PC-3 (cell line): ENCODE measurements at regions not wholly inside any gene's neighbourhood (a gene's known extent, or its start where the extent isn't known, plus 50 kb on each side); places are given as distances from the start of the nearest gene placed in this dataset.

Experiments
- ATAC-seq: fragments of 200-7000 bp; cut with Tn5 transposase; 2 replicates; pipeline ENCODE4 v1.9.1; 2020; ENCODE audit warnings: mild to moderate bottlenecking, moderate library complexity
- BruUV-seq: library from RNA; stranded (reverse); fragments of 400-500 nt; replicated peaks from 2 replicates; lab custom pipeline; 2021; lab: Mats Ljungman, UMichigan
- CTCF ChIA-PET: fragments of 300-600 bp; sonication (Branson Sonifier 250); formaldehyde crosslinking; loops from one replicate; lab custom pipeline; 2022; ENCODE audit warnings: antibody characterized with exemption; lab: Charles Lee
- POLR2A ChIA-PET: fragments of 300-600 bp; sonication (Branson Sonifier 250); formaldehyde crosslinking; loops from one replicate; lab custom pipeline; 2022; ENCODE audit warnings: antibody characterized with exemption; ENCODE audit not compliant: unreplicated experiment; lab: Charles Lee
- DNase-seq: peaks from one replicate; pipeline ENCODE4 v3.0.0-alpha.2; 2015
- H2AFZ ChIP-seq: fragments of 300-600 bp; sonication (generic); 2 replicates; pipeline ENCODE4 v1.6.0; 2016; ENCODE audit warnings: antibody characterized with exemption, low read length
- H3F3A ChIP-seq: fragments of 300-600 bp; sonication (generic); one replicate; pipeline ENCODE4 v1.6.0; 2017; ENCODE audit warnings: antibody characterized with exemption, low read length, control low read depth, mild to moderate bottlenecking; ENCODE audit not compliant: unreplicated experiment
- H3K27ac ChIP-seq: fragments of 300-600 bp; sonication (generic); 2 replicates; pipeline ENCODE4 v1.5.1; 2016; ENCODE audit warnings: mild to moderate bottlenecking, low read length
- H3K27me3 ChIP-seq: fragments of 300-600 bp; sonication (generic); 2 replicates; pipeline ENCODE4 v1.6.1; 2016; ENCODE audit warnings: low read length, mixed read lengths
- H3K36me3 ChIP-seq: fragments of 300-600 bp; sonication (generic); 2 replicates; pipeline ENCODE4 v1.6.1; 2016; ENCODE audit warnings: low read depth, mixed run types, low read length, mixed read lengths
- H3K4me1 ChIP-seq: fragments of 300-600 bp; sonication (generic); 2 replicates; pipeline ENCODE4 v1.5.1; 2016; ENCODE audit warnings: low read length; ENCODE audit not compliant: insufficient read depth
- H3K4me2 ChIP-seq: fragments of 300-600 bp; sonication (generic); 2 replicates; pipeline ENCODE4 v1.6.0; 2016; ENCODE audit warnings: low read length
- H3K4me3 ChIP-seq: fragments of 300-600 bp; sonication (generic); 2 replicates; pipeline ENCODE4 v1.5.1; 2016; ENCODE audit warnings: mild to moderate bottlenecking, low read length, mixed read lengths
- H3K79me2 ChIP-seq: fragments of 300-600 bp; sonication (generic); 2 replicates; pipeline ENCODE4 v1.6.1; 2017; ENCODE audit warnings: low read length, mixed read lengths
- H3K9ac ChIP-seq: fragments of 300-600 bp; sonication (generic); 2 replicates; pipeline ENCODE4 v1.6.0; 2016; ENCODE audit warnings: mild to moderate bottlenecking, low read length
- H3K9me2 ChIP-seq: fragments of 300-600 bp; sonication (generic); replicated peaks from 2 replicates; pipeline ENCODE4 v1.6.1; 2016; ENCODE audit warnings: mixed run types, low read length, mixed read lengths
- H3K9me3 ChIP-seq: fragments of 300-600 bp; sonication (generic); 2 replicates; pipeline ENCODE4 v1.6.1; 2016; ENCODE audit warnings: low read length, mixed read lengths
- H4K20me1 ChIP-seq: fragments of 300-600 bp; sonication (generic); 2 replicates; pipeline ENCODE4 v1.6.1; 2016; ENCODE audit warnings: low read length, mixed read lengths
- EZH2 ChIP-seq: fragments of 300-600 bp; sonication (generic); IDR thresholded peaks from one replicate; pipeline ENCODE4 v1.6.1; 2017; ENCODE audit warnings: antibody characterized with exemption, mild to moderate bottlenecking, low read length; ENCODE audit not compliant: unreplicated experiment
- EZH2phosphoT487 ChIP-seq: fragments of 300-600 bp; sonication (generic); IDR thresholded peaks from 2 replicates; pipeline ENCODE4 v1.6.1; 2018; ENCODE audit warnings: mild to moderate bottlenecking, antibody characterized with exemption, low read length, borderline replicate concordance
- intact Hi-C: fragments of 100-400 bp; cut with micrococcal nuclease; formaldehyde crosslinking; loops from 2 replicates; pipeline ENCODE4 v1.9.0; 2023
- TF ChIP-seq, protein P1 (sequence below): fragments of 300-600 bp; sonication (generic); conservative IDR thresholded peaks from 2 replicates; pipeline ENCODE4 v1.5.1; 2017; ENCODE audit warnings: antibody characterized with exemption, low read depth, mild to moderate bottlenecking, low read length

GRCh38 chr2:175359710-175360109 lies 178.2 kb upstream of the ATP5MC3 start:
- TF ChIP-seq EZH2phosphoT487 = no peak
- TF ChIP-seq, protein P1, sequence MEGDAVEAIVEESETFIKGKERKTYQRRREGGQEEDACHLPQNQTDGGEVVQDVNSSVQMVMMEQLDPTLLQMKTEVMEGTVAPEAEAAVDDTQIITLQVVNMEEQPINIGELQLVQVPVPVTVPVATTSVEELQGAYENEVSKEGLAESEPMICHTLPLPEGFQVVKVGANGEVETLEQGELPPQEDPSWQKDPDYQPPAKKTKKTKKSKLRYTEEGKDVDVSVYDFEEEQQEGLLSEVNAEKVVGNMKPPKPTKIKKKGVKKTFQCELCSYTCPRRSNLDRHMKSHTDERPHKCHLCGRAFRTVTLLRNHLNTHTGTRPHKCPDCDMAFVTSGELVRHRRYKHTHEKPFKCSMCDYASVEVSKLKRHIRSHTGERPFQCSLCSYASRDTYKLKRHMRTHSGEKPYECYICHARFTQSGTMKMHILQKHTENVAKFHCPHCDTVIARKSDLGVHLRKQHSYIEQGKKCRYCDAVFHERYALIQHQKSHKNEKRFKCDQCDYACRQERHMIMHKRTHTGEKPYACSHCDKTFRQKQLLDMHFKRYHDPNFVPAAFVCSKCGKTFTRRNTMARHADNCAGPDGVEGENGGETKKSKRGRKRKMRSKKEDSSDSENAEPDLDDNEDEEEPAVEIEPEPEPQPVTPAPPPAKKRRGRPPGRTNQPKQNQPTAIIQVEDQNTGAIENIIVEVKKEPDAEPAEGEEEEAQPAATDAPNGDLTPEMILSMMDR = no peak
- no peak for TF ChIP-seq EZH2
- ChIA-PET CTCF (no interaction called here), POLR2A (no interaction called here)
- no peaks in the 10 kb centered on the region for H3K36me3 ChIP-seq
- no peak overlapping the region for H3K4me2 ChIP-seq
- intact Hi-C loops = no loop called here
- no peaks in the 10 kb centered on the region for H3K9me2 ChIP-seq
- no peak overlapping the region for H3K9ac ChIP-seq
- peaks cover 61% of the 10 kb centered on the region for H3K27me3 ChIP-seq
- no peaks in the 10 kb centered on the region for H4K20me1 ChIP-seq
- H3K79me2 ChIP-seq = no peaks in the 10 kb centered on the region
- no peak overlapping the region for H2AFZ ChIP-seq
- no peak overlapping the region for H3K4me3 ChIP-seq
- H3K27ac ChIP-seq = no peak overlapping the region
- ATAC-seq (no peak), DNase-seq (no peak)
- H3F3A ChIP-seq = no peaks in the 10 kb centered on the region
- H3K4me1 ChIP-seq = no peaks in the 10 kb centered on the region
- BruUV-seq = no TSS peak
- no peaks in the 10 kb centered on the region for H3K9me3 ChIP-seq

- Histone ChIP-seq H3K9me3 (no peaks in the 10 kb centered on the region), H3K9me2 (no peaks in the 10 kb centered on the region), H3F3A (no peaks in the 10 kb centered on the region), H2AFZ (no peak overlapping the region), H3K36me3 (no peaks in the 10 kb centered on the region), H3K79me2 (no peaks in the 10 kb centered on the region), H3K9ac (no peak overlapping the region), H3K27me3 (peaks cover 62% of the 10 kb centered on the region), H3K4me2 (no peak overlapping the region), H3K4me1 (no peaks in the 10 kb centered on the region), H4K20me1 (no peaks in the 10 kb centered on the region), H3K4me3 (no peak overlapping the region), H3K27ac (no peak overlapping the region)
- ChIA-PET POLR2A (no interaction called here), CTCF (no interaction called here)
- DNase-seq = no peak
- no peak for TF ChIP-seq EZH2phosphoT487
- TF ChIP-seq, protein P1 = no peak
- no peak for TF ChIP-seq EZH2
- no TSS peak for BruUV-seq
- ATAC-seq = no peak
- intact Hi-C loops = no loop called here
These were observed 175.4 kb upstream of the ATP5MC3 start for GRCh38 chr2:175356901-175357300.

DNA sequence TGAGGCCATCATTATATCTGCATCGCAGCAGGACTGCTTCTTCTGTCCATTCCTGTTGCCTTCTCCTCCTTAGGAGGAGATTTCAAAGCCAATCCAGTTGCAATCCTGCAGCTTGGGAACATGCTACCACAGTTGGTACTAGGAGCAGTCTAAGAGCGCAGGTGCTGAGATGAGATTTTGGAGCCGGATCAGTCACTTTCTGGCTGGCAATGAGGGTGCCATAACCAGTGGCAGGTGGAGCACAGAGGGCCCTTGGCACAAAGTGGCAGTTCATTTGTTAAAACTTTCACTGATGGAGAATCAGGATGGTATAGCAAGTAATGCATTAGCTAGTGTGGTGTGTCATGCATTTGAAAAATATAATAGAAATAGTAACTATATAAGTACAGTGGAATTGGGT lies 173.7 kb upstream of the ATP5MC3 start:
- Histone ChIP-seq H3K79me2 (no peaks in the 10 kb centered on the region), H3F3A (no peaks in the 10 kb centered on the region), H4K20me1 (no peaks in the 10 kb centered on the region), H3K27me3 (peaks cover 66% of the 10 kb centered on the region), H2AFZ (no peak overlapping the region), H3K36me3 (no peaks in the 10 kb centered on the region), H3K4me2 (no peak overlapping the region), H3K4me1 (no peaks in the 10 kb centered on the region), H3K9me2 (no peaks in the 10 kb centered on the region), H3K4me3 (no peak overlapping the region), H3K27ac (no peak overlapping the region), H3K9ac (no peak overlapping the region), H3K9me3 (no peaks in the 10 kb centered on the region)
- DNase-seq = no peak
- intact Hi-C loops = no loop called here
- POLR2A ChIA-PET = no interaction called here
- no TSS peak for BruUV-seq
- ATAC-seq = no peak
- TF ChIP-seq EZH2phosphoT487 = no peak
- no peak for TF ChIP-seq EZH2
- TF ChIP-seq, protein P1 = no peak
- CTCF ChIA-PET = interaction anchor here (0.6 kb wide), 1 partner anchor 342 kb away, joined by 4 read pairs; no protein-coding TSS in a partner anchor
